IMR-90 (cell line): ENCODE measurements at regions not wholly inside any gene's neighbourhood (a gene's known extent, or its start where the extent isn't known, plus 50 kb on each side); places are given as distances from the start of the nearest gene placed in this dataset.
"Not testable (repeated sequence)": the region's sequence is repeated elsewhere in the genome, so short reads cannot be mapped to it uniquely, and the experiment has no call there.

Experiments used
- CEBPB ChIP-seq: IDR thresholded peaks from 2 replicates; pipeline ENCODE4 v1.6.1; 2012; ENCODE audit warnings: low read depth, low read length, improper control_type of control experiment
- CHD1 ChIP-seq: IDR thresholded peaks from 2 replicates; pipeline ENCODE4 v1.6.1; 2012; ENCODE audit warnings: low read depth, low read length, improper control_type of control experiment
- CTCF ChIP-seq: conservative IDR thresholded peaks from 2 replicates; pipeline ENCODE4 v1.5.1; 2012; ENCODE audit warnings: mild to moderate bottlenecking, low read depth, low read length, improper control_type of control experiment
- MAFK ChIP-seq: IDR thresholded peaks from 2 replicates; pipeline ENCODE4 v1.6.1; 2012; ENCODE audit warnings: low read depth, low read length, improper control_type of control experiment
- POLR2A ChIP-seq: IDR thresholded peaks from 2 replicates; pipeline ENCODE4 v1.6.1; 2012; ENCODE audit warnings: mild to moderate bottlenecking, low read depth, low read length
- RAD21 ChIP-seq: IDR thresholded peaks from 2 replicates; pipeline ENCODE4 v1.6.1; 2012; ENCODE audit warnings: low read length, improper control_type of control experiment
- RCOR1 ChIP-seq: IDR thresholded peaks from 2 replicates; pipeline ENCODE4 v1.6.1; 2012; ENCODE audit warnings: mild to moderate bottlenecking, low read length, improper control_type of control experiment; ENCODE audit not compliant: insufficient replicate concordance
- TF ChIP-seq, protein P1 (sequence below): fragments of 150-350 bp; IDR thresholded peaks from 2 replicates; pipeline ENCODE4 v1.6.1; 2017; ENCODE audit warnings: mild to moderate bottlenecking, antibody characterized with exemption, low read length, low read depth

GRCh38 chr11:67886672-67887071, 117.2 kb downstream of the UNC93B1 start:
- not testable (repeated sequence) for TF ChIP-seq CEBPB, CTCF, RCOR1, POLR2A, MAFK, CHD1, RAD21
- TF ChIP-seq, protein P1, sequence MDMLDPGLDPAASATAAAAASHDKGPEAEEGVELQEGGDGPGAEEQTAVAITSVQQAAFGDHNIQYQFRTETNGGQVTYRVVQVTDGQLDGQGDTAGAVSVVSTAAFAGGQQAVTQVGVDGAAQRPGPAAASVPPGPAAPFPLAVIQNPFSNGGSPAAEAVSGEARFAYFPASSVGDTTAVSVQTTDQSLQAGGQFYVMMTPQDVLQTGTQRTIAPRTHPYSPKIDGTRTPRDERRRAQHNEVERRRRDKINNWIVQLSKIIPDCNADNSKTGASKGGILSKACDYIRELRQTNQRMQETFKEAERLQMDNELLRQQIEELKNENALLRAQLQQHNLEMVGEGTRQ = not testable (repeated sequence)
